ENCODE measurements at regions not wholly inside any gene's neighbourhood (a gene's known extent, or its start where the extent isn't known, plus 50 kb on each side); places are given as distances from the start of the nearest gene placed in this dataset.

GRCh38 chr2:38199127-38199526, 123.2 kb upstream of the CYP1B1 start:
- Histone ChIP-seq H3K27ac (no peak overlapping the region), H3K4me1 (peaks cover 0 to 6% (median 0%) of the 10 kb centered on the region in 4 donors), H3K27me3 (no peaks in the 10 kb centered on the region), H3K36me3 (no peaks in the 10 kb centered on the region), H3K9me3 (no peaks in the 10 kb centered on the region), H3K4me3 (no peak overlapping the region)
- no peak for DNase-seq
- 88 to 100% methylated on average over 1 of the region's 1 CpG for WGBS, 2 donors (ENCODE audit: low coverage in 1 of 2)
- intact Hi-C loops (cut with DNase I; ENCODE audit: low total_unique reads), result no loop called here
- in situ Hi-C loops (cut with MboI; ENCODE audit: low pct_ligation_motif_present in 1 of 4, low pct_unique_long_range_greater_than_20kb in 1 of 4, low sequenced_read_pairs in 3 of 4), result no loop called here
- TF ChIP-seq EP300 (IDR thresholded peaks at IDR 0.05; ENCODE audit: low read depth) (no peak), POLR2AphosphoS5 (IDR thresholded peaks at IDR 0.05) (no peak), POLR2A (IDR thresholded peaks at IDR 0.05) (no peak)
- TF ChIP-seq, protein P1, sequence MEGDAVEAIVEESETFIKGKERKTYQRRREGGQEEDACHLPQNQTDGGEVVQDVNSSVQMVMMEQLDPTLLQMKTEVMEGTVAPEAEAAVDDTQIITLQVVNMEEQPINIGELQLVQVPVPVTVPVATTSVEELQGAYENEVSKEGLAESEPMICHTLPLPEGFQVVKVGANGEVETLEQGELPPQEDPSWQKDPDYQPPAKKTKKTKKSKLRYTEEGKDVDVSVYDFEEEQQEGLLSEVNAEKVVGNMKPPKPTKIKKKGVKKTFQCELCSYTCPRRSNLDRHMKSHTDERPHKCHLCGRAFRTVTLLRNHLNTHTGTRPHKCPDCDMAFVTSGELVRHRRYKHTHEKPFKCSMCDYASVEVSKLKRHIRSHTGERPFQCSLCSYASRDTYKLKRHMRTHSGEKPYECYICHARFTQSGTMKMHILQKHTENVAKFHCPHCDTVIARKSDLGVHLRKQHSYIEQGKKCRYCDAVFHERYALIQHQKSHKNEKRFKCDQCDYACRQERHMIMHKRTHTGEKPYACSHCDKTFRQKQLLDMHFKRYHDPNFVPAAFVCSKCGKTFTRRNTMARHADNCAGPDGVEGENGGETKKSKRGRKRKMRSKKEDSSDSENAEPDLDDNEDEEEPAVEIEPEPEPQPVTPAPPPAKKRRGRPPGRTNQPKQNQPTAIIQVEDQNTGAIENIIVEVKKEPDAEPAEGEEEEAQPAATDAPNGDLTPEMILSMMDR (IDR thresholded peaks at IDR 0.05), result no peak

DNA sequence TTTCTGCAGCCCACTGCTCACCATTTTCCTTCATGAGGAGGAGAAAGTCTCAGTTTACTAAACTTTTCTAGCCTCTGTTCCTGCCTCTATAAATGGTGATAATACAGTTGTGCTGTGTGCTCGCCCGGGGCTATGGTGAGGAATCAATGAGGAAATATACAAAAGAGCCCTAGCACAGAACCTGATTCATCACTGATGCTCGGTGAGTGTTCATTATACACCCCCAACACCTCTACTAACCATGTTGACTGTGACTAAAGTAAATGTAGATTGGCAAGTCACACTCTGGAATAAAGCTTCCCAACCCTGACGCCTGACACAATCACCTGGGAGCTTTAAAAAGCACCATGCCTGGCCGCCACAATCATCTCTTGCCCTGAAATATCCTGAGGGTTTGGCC, 118.8 kb upstream of the CYP1B1 start:
- intact Hi-C loops (cut with DNase I; ENCODE audit: low total_unique reads), result no loop called here
- no peak overlapping the region for H3K27ac ChIP-seq
- no peaks in the 10 kb centered on the region for H3K9me3 ChIP-seq
- WGBS, 2 donors (ENCODE audit: low coverage in 1 of 2), result 86 to 92% methylated on average over 1 to 5 of the region's 5 CpGs
- no peak for DNase-seq
- H3K36me3 ChIP-seq, result no peaks in the 10 kb centered on the region
- H3K27me3 ChIP-seq, result no peaks in the 10 kb centered on the region
- TF ChIP-seq, protein P1 (IDR thresholded peaks at IDR 0.05), result no peak
- no peak for TF ChIP-seq EP300 (IDR thresholded peaks at IDR 0.05; ENCODE audit: low read depth)
- no peak for TF ChIP-seq POLR2A (IDR thresholded peaks at IDR 0.05)
- TF ChIP-seq POLR2AphosphoS5 (IDR thresholded peaks at IDR 0.05), result no peak
- no peak overlapping the region for H3K4me3 ChIP-seq
- in situ Hi-C loops (cut with MboI; ENCODE audit: low pct_ligation_motif_present in 1 of 4, low pct_unique_long_range_greater_than_20kb in 1 of 4, low sequenced_read_pairs in 3 of 4), result no loop called here
- H3K4me1 ChIP-seq, result no peaks in the 10 kb centered on the region

GRCh38 chr2:38192976-38193375, 117.0 kb upstream of the CYP1B1 start:
- Histone ChIP-seq H3K9me3 (no peaks in the 10 kb centered on the region), H3K27me3 (no peaks in the 10 kb centered on the region), H3K4me1 (peaks cover 0 to 7% (median 1%) of the 10 kb centered on the region in 4 donors), H3K36me3 (no peaks in the 10 kb centered on the region), H3K4me3 (no peak overlapping the region), H3K27ac (no peak overlapping the region)
- WGBS, 2 donors (ENCODE audit: low coverage in 1 of 2), result 69 to 81% methylated on average over 3 of the region's 3 CpGs
- in situ Hi-C loops (cut with MboI; ENCODE audit: low pct_ligation_motif_present in 1 of 4, low pct_unique_long_range_greater_than_20kb in 1 of 4, low sequenced_read_pairs in 3 of 4), result no loop called here
- TF ChIP-seq, protein P1 (IDR thresholded peaks at IDR 0.05), result no peak
- TF ChIP-seq POLR2AphosphoS5 (IDR thresholded peaks at IDR 0.05) (no peak), POLR2A (IDR thresholded peaks at IDR 0.05) (no peak), EP300 (IDR thresholded peaks at IDR 0.05; ENCODE audit: low read depth) (no peak)
- DNase-seq, result no peak
- intact Hi-C loops (cut with DNase I; ENCODE audit: low total_unique reads), result no loop called here

DNA sequence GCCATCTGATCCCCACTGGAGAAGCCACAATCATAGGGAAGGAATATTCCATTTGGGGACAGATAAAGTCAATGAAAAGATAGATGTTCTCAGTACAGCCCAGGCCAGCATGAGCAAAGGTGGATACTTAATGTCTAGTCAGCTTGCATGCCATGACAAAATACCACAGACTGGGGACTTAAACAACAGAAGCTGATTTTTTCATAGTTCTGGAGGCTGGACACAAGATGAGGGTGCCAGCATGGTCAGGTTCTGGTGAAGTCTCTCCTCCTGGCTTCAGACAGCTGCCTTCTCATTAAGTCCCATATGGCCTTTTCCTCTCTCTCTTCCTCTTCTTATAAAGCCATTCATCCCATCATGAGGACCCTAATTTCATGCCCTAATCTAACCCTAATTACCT, 116.1 kb upstream of the CYP1B1 start:
- TF ChIP-seq POLR2AphosphoS5 (IDR thresholded peaks at IDR 0.05) (no peak), POLR2A (IDR thresholded peaks at IDR 0.05) (no peak), EP300 (IDR thresholded peaks at IDR 0.05; ENCODE audit: low read depth) (no peak)
- TF ChIP-seq, protein P1 (IDR thresholded peaks at IDR 0.05), result no peak
- H3K36me3 ChIP-seq, result no peaks in the 10 kb centered on the region
- intact Hi-C loops (cut with DNase I; ENCODE audit: low total_unique reads), result no loop called here
- in situ Hi-C loops (cut with MboI; ENCODE audit: low pct_ligation_motif_present in 1 of 4, low pct_unique_long_range_greater_than_20kb in 1 of 4, low sequenced_read_pairs in 3 of 4), result no loop called here
- no peaks in the 10 kb centered on the region for H3K9me3 ChIP-seq
- peaks cover 0 to 15% (median 1%) of the 10 kb centered on the region in 4 donors for H3K4me1 ChIP-seq
- no peak for DNase-seq
- H3K27me3 ChIP-seq, result no peaks in the 10 kb centered on the region
- no peak overlapping the region for H3K27ac ChIP-seq
- no peak overlapping the region for H3K4me3 ChIP-seq
